Neuron (in vitro differentiated cells): ENCODE measurements at regions not wholly inside any gene's neighbourhood (a gene's known extent, or its start where the extent isn't known, plus 50 kb on each side); places are given as distances from the start of the nearest gene placed in this dataset.
"Not testable (repeated sequence)": the region's sequence is repeated elsewhere in the genome, so short reads cannot be mapped to it uniquely, and the experiment has no call there.

ENCODE experiments used
- H2AFZ ChIP-seq: one replicate; pipeline ENCODE4 v1.6.1; 2013; ENCODE audit warnings: low read depth, mild to moderate bottlenecking, inconsistent platforms, low read length, moderate library complexity
- H3K27me3 ChIP-seq: one replicate; pipeline ENCODE4 v1.6.1; 2013; ENCODE audit warnings: low read length; ENCODE audit not compliant: insufficient read depth
- H3K36me3 ChIP-seq: one replicate; pipeline ENCODE4 v1.6.1; 2013; ENCODE audit warnings: low read length; ENCODE audit not compliant: insufficient read depth
- H3K4me1 ChIP-seq: one replicate; pipeline ENCODE4 v1.6.1; 2013; ENCODE audit warnings: low read length; ENCODE audit not compliant: insufficient read depth
- H3K4me3 ChIP-seq: 2 replicates; pipeline ENCODE4 v1.5.1; 2013; ENCODE audit warnings: mild to moderate bottlenecking, low read length, moderate library complexity
- H3K9me3 ChIP-seq: one replicate; pipeline ENCODE4 v1.6.1; 2013; ENCODE audit warnings: low read length

GRCh38 chr2:143843686-143844085, 676.2 kb downstream of the ZEB2 start:
- no peak overlapping the region for H3K4me3 ChIP-seq
- no peak overlapping the region for H2AFZ ChIP-seq
- H3K36me3 ChIP-seq: no peaks in the 10 kb centered on the region
- no peaks in the 10 kb centered on the region for H3K27me3 ChIP-seq
- no peaks in the 10 kb centered on the region for H3K9me3 ChIP-seq
- H3K4me1 ChIP-seq: peaks cover 5% of the 10 kb centered on the region

- H3K4me3 ChIP-seq: no peak overlapping the region
- no peaks in the 10 kb centered on the region for H3K36me3 ChIP-seq
- no peaks in the 10 kb centered on the region for H3K9me3 ChIP-seq
- H3K4me1 ChIP-seq: peaks cover 5% of the 10 kb centered on the region
- H3K27me3 ChIP-seq: no peaks in the 10 kb centered on the region
- H2AFZ ChIP-seq: no peak overlapping the region
Observed at GRCh38 chr2:143842836-143843235, 677.1 kb downstream of the ZEB2 start.

- no peaks in the 10 kb centered on the region for H3K36me3 ChIP-seq
- no peaks in the 10 kb centered on the region for H3K27me3 ChIP-seq
- H2AFZ ChIP-seq: no peak overlapping the region
- no peaks in the 10 kb centered on the region for H3K9me3 ChIP-seq
- peaks cover 5% of the 10 kb centered on the region for H3K4me1 ChIP-seq
- no peak overlapping the region for H3K4me3 ChIP-seq
Observed at GRCh38 chr2:143841935-143842334, 678.0 kb downstream of the ZEB2 start.

- no peaks in the 10 kb centered on the region for H3K27me3 ChIP-seq
Observed at GRCh38 chr2:143840601-143841000, 679.3 kb downstream of the ZEB2 start.

GRCh38 chr2:143840194-143840593, 679.7 kb downstream of the ZEB2 start:
- no peaks in the 10 kb centered on the region for H3K36me3 ChIP-seq
- H3K4me3 ChIP-seq: no peak overlapping the region
- no peaks in the 10 kb centered on the region for H3K9me3 ChIP-seq
- H3K27me3 ChIP-seq: no peaks in the 10 kb centered on the region
- peaks cover 5% of the 10 kb centered on the region for H3K4me1 ChIP-seq
- no peak overlapping the region for H2AFZ ChIP-seq

More at GRCh38 chr2:143840601-143841000, 679.3 kb downstream of the ZEB2 start:
- H3K36me3 ChIP-seq: no peaks in the 10 kb centered on the region
- H3K4me3 ChIP-seq: no peak overlapping the region
- H2AFZ ChIP-seq: no peak overlapping the region
- no peaks in the 10 kb centered on the region for H3K9me3 ChIP-seq
- peaks cover 5% of the 10 kb centered on the region for H3K4me1 ChIP-seq

- no peaks in the 10 kb centered on the region for H3K9me3 ChIP-seq
- no peaks in the 10 kb centered on the region for H3K36me3 ChIP-seq
- peaks cover 5% of the 10 kb centered on the region for H3K4me1 ChIP-seq
- no peak overlapping the region for H3K4me3 ChIP-seq
- H3K27me3 ChIP-seq: no peaks in the 10 kb centered on the region
- H2AFZ ChIP-seq: no peak overlapping the region
Observed at GRCh38 chr2:143839456-143839855, 680.5 kb downstream of the ZEB2 start.

- not testable (repeated sequence) for H3K4me3 ChIP-seq, H3K27me3 ChIP-seq, H3K9me3 ChIP-seq, H3K36me3 ChIP-seq, H2AFZ ChIP-seq
- peaks cover 17% of the 10 kb centered on the region for H3K4me1 ChIP-seq
Observed at GRCh38 chr2:143837055-143837454, 682.9 kb downstream of the ZEB2 start.

GRCh38 chr2:143835481-143835880, 684.4 kb downstream of the ZEB2 start:
- Histone ChIP-seq H3K27me3 (no peaks in the 10 kb centered on the region), H2AFZ (no peak overlapping the region), H3K4me3 (no peak overlapping the region), H3K9me3 (no peaks in the 10 kb centered on the region), H3K36me3 (no peaks in the 10 kb centered on the region), H3K4me1 (peaks cover 17% of the 10 kb centered on the region)

- no peak overlapping the region for H2AFZ ChIP-seq
- peaks cover 17% of the 10 kb centered on the region for H3K4me1 ChIP-seq
- no peak overlapping the region for H3K4me3 ChIP-seq
- H3K27me3 ChIP-seq: no peaks in the 10 kb centered on the region
- H3K36me3 ChIP-seq: no peaks in the 10 kb centered on the region
- no peaks in the 10 kb centered on the region for H3K9me3 ChIP-seq
Observed at GRCh38 chr2:143833015-143833660, 686.8 kb downstream of the ZEB2 start.

GRCh38 chr2:143830476-143830875, 689.4 kb downstream of the ZEB2 start:
- H3K9me3 ChIP-seq: no peaks in the 10 kb centered on the region
- no peaks in the 10 kb centered on the region for H3K27me3 ChIP-seq
- no peak overlapping the region for H3K4me3 ChIP-seq
- no peaks in the 10 kb centered on the region for H3K36me3 ChIP-seq
- peaks cover 17% of the 10 kb centered on the region for H3K4me1 ChIP-seq
- H2AFZ ChIP-seq: no peak overlapping the region

- Histone ChIP-seq H3K4me3 (no peak overlapping the region), H2AFZ (no peak overlapping the region), H3K9me3 (no peaks in the 10 kb centered on the region), H3K36me3 (no peaks in the 10 kb centered on the region), H3K27me3 (no peaks in the 10 kb centered on the region), H3K4me1 (peaks cover 18% of the 10 kb centered on the region)
Observed at GRCh38 chr2:143828763-143829537, 691.0 kb downstream of the ZEB2 start.

GRCh38 chr2:143824791-143825190, 695.1 kb downstream of the ZEB2 start:
- Histone ChIP-seq H2AFZ (no peak overlapping the region), H3K4me3 (no peak overlapping the region), H3K4me1 (peaks cover 4% of the 10 kb centered on the region), H3K36me3 (no peaks in the 10 kb centered on the region), H3K27me3 (no peaks in the 10 kb centered on the region), H3K9me3 (no peaks in the 10 kb centered on the region)

GRCh38 chr2:143823876-143824275, 694.7 kb downstream of the ARHGAP15 start:
- H3K27me3 ChIP-seq: no peaks in the 10 kb centered on the region
- no peaks in the 10 kb centered on the region for H3K36me3 ChIP-seq
- H3K9me3 ChIP-seq: no peaks in the 10 kb centered on the region
- H2AFZ ChIP-seq: no peak overlapping the region
- H3K4me3 ChIP-seq: no peak overlapping the region
- peaks cover 4% of the 10 kb centered on the region for H3K4me1 ChIP-seq
